ENCODE measurements at regions not wholly inside any gene's neighbourhood (a gene's known extent, or its start where the extent isn't known, plus 50 kb on each side); places are given as distances from the start of the nearest gene placed in this dataset.

DNA sequence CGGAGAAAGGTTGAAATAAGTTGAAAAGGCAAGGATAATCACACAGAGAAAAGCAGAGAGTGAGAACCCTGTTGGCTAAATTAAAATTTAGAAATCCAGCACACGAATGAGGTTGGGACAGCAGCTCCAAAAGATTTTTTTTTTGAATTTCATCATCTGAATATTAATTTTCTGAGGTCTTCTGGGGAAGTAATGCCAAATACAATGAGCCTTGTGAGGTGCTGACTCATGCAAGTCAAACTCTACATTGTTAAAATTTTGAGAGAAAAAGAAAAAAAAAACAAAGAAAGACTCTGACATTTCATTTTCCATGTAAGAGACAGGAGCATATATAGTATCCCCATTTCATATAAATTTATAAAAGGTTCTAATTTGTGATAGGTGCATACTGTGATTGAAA, 614.2 kb upstream of the CDH2 start:
- TF ChIP-seq POLR2A (IDR thresholded peaks at IDR 0.05) (no peak), POLR2AphosphoS5 (IDR thresholded peaks at IDR 0.05) (no peak), EP300 (IDR thresholded peaks at IDR 0.05) (no peak)
- TF ChIP-seq, protein P1, sequence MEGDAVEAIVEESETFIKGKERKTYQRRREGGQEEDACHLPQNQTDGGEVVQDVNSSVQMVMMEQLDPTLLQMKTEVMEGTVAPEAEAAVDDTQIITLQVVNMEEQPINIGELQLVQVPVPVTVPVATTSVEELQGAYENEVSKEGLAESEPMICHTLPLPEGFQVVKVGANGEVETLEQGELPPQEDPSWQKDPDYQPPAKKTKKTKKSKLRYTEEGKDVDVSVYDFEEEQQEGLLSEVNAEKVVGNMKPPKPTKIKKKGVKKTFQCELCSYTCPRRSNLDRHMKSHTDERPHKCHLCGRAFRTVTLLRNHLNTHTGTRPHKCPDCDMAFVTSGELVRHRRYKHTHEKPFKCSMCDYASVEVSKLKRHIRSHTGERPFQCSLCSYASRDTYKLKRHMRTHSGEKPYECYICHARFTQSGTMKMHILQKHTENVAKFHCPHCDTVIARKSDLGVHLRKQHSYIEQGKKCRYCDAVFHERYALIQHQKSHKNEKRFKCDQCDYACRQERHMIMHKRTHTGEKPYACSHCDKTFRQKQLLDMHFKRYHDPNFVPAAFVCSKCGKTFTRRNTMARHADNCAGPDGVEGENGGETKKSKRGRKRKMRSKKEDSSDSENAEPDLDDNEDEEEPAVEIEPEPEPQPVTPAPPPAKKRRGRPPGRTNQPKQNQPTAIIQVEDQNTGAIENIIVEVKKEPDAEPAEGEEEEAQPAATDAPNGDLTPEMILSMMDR (IDR thresholded peaks at IDR 0.05): no peak
- Histone ChIP-seq H3K4me1 (no peaks in the 10 kb centered on the region), H3K4me3 (no peak overlapping the region), H3K27me3 (no peaks in the 10 kb centered on the region), H3K36me3 (no peaks in the 10 kb centered on the region), H3K27ac (no peak overlapping the region), H3K9me3 (no peaks in the 10 kb centered on the region)
- WGBS: 68% methylated on average over 2 of the region's 2 CpGs
- no peak for DNase-seq (ENCODE audit: low spot score in 2 of 2)

DNA sequence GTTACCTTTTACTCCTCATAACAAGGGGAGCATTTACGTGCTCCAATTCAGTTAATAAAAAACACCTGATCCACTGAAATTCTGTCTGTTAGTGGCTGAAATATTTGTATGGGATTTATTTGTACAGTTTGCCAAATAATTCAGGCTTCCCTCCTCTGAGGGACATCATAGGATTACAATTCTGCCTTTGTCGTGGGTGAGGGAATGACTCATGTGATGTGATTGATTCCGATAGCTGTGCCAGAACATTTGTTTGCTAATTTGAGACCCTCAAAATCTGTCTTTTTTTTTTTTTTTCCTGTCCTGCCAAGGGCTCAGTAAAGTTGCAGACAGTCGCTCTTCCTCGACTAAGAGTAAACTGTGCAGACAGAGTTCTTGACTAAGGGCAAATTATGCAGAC, 612.6 kb upstream of the CDH2 start:
- Histone ChIP-seq H3K27me3 (no peaks in the 10 kb centered on the region), H3K27ac (no peak overlapping the region), H3K4me3 (no peak overlapping the region), H3K36me3 (no peaks in the 10 kb centered on the region), H3K9me3 (no peaks in the 10 kb centered on the region), H3K4me1 (no peaks in the 10 kb centered on the region)
- no peak for TF ChIP-seq EP300 (IDR thresholded peaks at IDR 0.05)
- TF ChIP-seq POLR2AphosphoS5 (IDR thresholded peaks at IDR 0.05): no peak
- TF ChIP-seq, protein P1 (IDR thresholded peaks at IDR 0.05): no peak
- TF ChIP-seq POLR2A (IDR thresholded peaks at IDR 0.05): no peak
- no peak for DNase-seq (ENCODE audit: low spot score in 2 of 2)
- WGBS: 51% methylated on average over 5 of the region's 5 CpGs

DNA sequence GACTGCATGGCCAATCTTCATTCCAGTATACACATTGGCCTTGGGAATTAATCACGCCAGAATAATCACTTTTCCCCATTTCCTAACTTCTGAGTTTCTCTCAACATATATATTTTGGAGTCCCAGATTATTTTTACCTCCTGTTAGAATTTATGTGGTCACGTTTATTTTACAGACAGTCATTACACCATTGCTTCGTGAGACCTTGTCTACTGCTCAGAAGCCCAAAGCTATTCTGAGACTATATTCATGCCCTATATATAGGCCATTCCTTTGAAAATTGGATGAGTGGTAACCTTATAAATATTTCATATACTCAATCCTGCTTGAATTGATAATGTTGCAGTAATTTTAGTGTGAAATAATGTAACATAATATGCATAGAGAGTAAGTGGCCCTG, 610.0 kb upstream of the CDH2 start:
- H3K9me3 ChIP-seq: no peaks in the 10 kb centered on the region
- DNase-seq (ENCODE audit: low spot score in 2 of 2): no peak
- no peaks in the 10 kb centered on the region for H3K4me1 ChIP-seq
- H3K4me3 ChIP-seq: no peak overlapping the region
- no peak for TF ChIP-seq POLR2AphosphoS5 (IDR thresholded peaks at IDR 0.05)
- TF ChIP-seq POLR2A (IDR thresholded peaks at IDR 0.05): no peak
- TF ChIP-seq EP300 (IDR thresholded peaks at IDR 0.05): no peak
- TF ChIP-seq, protein P1 (IDR thresholded peaks at IDR 0.05): no peak
- 52% methylated on average over 3 of the region's 3 CpGs for WGBS
- no peaks in the 10 kb centered on the region for H3K36me3 ChIP-seq
- no peak overlapping the region for H3K27ac ChIP-seq
- no peaks in the 10 kb centered on the region for H3K27me3 ChIP-seq

DNA sequence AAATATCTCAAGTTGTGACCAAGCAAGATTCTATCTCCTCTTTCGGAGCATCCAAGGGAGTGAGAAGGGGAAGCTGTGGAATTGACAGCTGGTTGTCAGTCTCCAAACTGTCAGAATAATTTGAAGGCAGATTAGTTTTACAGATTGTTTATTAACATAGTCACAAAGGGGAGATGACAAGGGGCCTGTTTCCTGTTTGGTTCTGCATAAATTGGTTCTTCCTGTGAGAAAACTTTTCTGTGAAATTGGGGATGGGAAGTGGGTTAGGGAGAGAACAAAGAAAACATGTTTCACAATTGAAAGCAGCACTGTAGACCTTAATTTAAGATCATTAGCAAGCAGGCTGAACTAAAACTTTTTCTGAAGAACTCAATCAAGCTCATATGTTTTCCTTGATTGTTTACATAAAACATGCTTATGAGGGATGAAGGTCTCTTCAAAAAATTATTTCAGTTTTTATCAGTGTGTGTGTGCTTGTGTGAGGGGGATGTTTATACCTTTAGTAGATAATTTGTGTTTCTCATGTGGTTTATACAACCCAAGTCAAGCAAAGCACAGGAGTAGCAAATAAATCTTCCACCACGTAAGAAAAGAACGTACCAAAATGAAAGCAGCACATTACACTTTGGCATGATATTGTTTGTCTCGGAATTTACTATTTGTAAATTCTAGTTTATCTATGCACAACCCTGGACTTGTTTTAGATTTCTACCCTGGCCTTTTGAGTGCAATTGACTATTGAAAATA, 604.9 kb upstream of the CDH2 start:
- H3K9me3 ChIP-seq: no peaks in the 10 kb centered on the region
- H3K27ac ChIP-seq: no peak overlapping the region
- TF ChIP-seq EP300 (IDR thresholded peaks at IDR 0.05) (no peak), POLR2AphosphoS5 (IDR thresholded peaks at IDR 0.05) (no peak), POLR2A (IDR thresholded peaks at IDR 0.05) (no peak)
- TF ChIP-seq, protein P1 (IDR thresholded peaks at IDR 0.05): no peak
- no peak for DNase-seq (ENCODE audit: low spot score in 2 of 2)
- H3K36me3 ChIP-seq: no peaks in the 10 kb centered on the region
- no peaks in the 10 kb centered on the region for H3K27me3 ChIP-seq
- H3K4me3 ChIP-seq: no peak overlapping the region
- no peaks in the 10 kb centered on the region for H3K4me1 ChIP-seq
- WGBS: 52% methylated on average over 4 of the region's 4 CpGs

- WGBS: 95% methylated on average over 14 of the region's 14 CpGs
- H3K9me3 ChIP-seq: no peaks in the 10 kb centered on the region
- H3K4me1 ChIP-seq: no peaks in the 10 kb centered on the region
- H3K4me3 ChIP-seq: no peak overlapping the region
- H3K27ac ChIP-seq: no peak overlapping the region
- DNase-seq (ENCODE audit: low spot score in 2 of 2): no peak
- H3K27me3 ChIP-seq: no peaks in the 10 kb centered on the region
- TF ChIP-seq EP300 (IDR thresholded peaks at IDR 0.05): no peak
- no peak for TF ChIP-seq POLR2A (IDR thresholded peaks at IDR 0.05)
- TF ChIP-seq POLR2AphosphoS5 (IDR thresholded peaks at IDR 0.05): no peak
- TF ChIP-seq, protein P1 (IDR thresholded peaks at IDR 0.05): no peak
- H3K36me3 ChIP-seq: no peaks in the 10 kb centered on the region
Observed at GRCh38 chr18:28778706-28779105, 601.8 kb upstream of the CDH2 start.
